Kidney (tissue), 13 donors: ENCODE measurements at regions not wholly inside any gene's neighbourhood (a gene's known extent, or its start where the extent isn't known, plus 50 kb on each side); places are given as distances from the start of the nearest gene placed in this dataset.

ENCODE experiments used
- DNase-seq, 5 donors: peaks; one replicate each; pipeline ENCODE4 v3.0.0-alpha.2; 2013 to 2020
- FAIRE-seq: peaks from 2 replicates; lab custom pipeline; 2012; peaks lifted over from hg19 to GRCh38; lab: Jason Lieb, UNC
- H3K27ac ChIP-seq, 2 donors: one replicate each; pipeline ENCODE4 v1.7.0; 2013; ENCODE audit warnings: low read depth in 2 of 2, low read length in 2 of 2, inconsistent platforms in 1 of 2
- H3K27me3 ChIP-seq: one replicate; pipeline ENCODE4 v1.7.1; 2013; ENCODE audit warnings: low read length, inconsistent platforms; ENCODE audit not compliant: control insufficient read depth, insufficient read depth
- H3K36me3 ChIP-seq, 3 donors: one replicate each; pipeline versions ENCODE4 v1.7.0 to v1.7.1; 2013; ENCODE audit warnings: low read length in 3 of 3, control low read depth in 1 of 3, inconsistent platforms in 1 of 3; ENCODE audit not compliant: insufficient read depth in 3 of 3, control insufficient read depth in 2 of 3
- H3K4me1 ChIP-seq, 3 donors: one replicate each; pipeline versions ENCODE4 v1.7.0 to v1.7.1; 2013; ENCODE audit warnings: low read length in 3 of 3, inconsistent platforms in 1 of 3, low read depth in 1 of 3; ENCODE audit not compliant: control insufficient read depth in 2 of 3, insufficient read depth in 2 of 3
- H3K4me3 ChIP-seq, 3 donors: one replicate each; pipeline versions ENCODE4 v1.7.0 to v1.8.1; 2013; ENCODE audit warnings: low read length in 3 of 3, control low read depth in 1 of 3, inconsistent platforms in 1 of 3
- H3K9ac ChIP-seq, 3 donors: one replicate each; pipeline versions ENCODE4 v1.7.0 to v1.7.1; 2013; ENCODE audit warnings: low read length in 3 of 3, control low read depth in 1 of 3, inconsistent platforms in 1 of 3
- H3K9me3 ChIP-seq, 3 donors: one replicate each; pipeline versions ENCODE4 v1.7.0 to v1.7.1; 2013; ENCODE audit warnings: low read length in 3 of 3, control low read depth in 1 of 3, inconsistent platforms in 1 of 3; ENCODE audit not compliant: control insufficient read depth in 2 of 3, insufficient read depth in 1 of 3
- CTCF ChIP-seq: IDR thresholded peaks from 3 replicates; pipeline ENCODE4 v1.5.1; 2012; ENCODE audit warnings: mild to moderate bottlenecking, moderate library complexity, borderline replicate concordance; ENCODE audit not compliant: insufficient read depth; ENCODE audit errors: extremely low read depth
- intact Hi-C: fragments of 100-400 bp; cut with DNase I; formaldehyde crosslinking; loops from one replicate; pipeline ENCODE4 v1.11.1; 2022
- donor health status: control.
- donor health status: control.
- donor health status: control.
- donor health status: control.
- donor health status: control.
- donor health status: DM: yes; HTN: yes; CAD: no.
- donor health status: Normal renal cell carcinoma (clear cell type).

- no peaks in the 10 kb centered on the region for H3K27me3 ChIP-seq
- DNase-seq (no peak), FAIRE-seq (no peak)
- H3K9me3 ChIP-seq = peaks cover 0 to 5% (median 0%) of the 10 kb centered on the region in 3 donors
- intact Hi-C loops = no loop called here
- H3K27ac ChIP-seq = no peak overlapping the region
- TF ChIP-seq CTCF = no peak
- no peaks in the 10 kb centered on the region for H3K36me3 ChIP-seq
- no peak overlapping the region for H3K4me3 ChIP-seq
- H3K9ac ChIP-seq = no peak overlapping the region
- no peaks in the 10 kb centered on the region for H3K4me1 ChIP-seq
Observed at GRCh38 chr1:58914925-58915324, 131.1 kb upstream of the JUN start.

- Histone ChIP-seq H3K4me1 (peaks cover 0 to 6% (median 1%) of the 10 kb centered on the region in 3 donors), H3K4me3 (no peak overlapping the region), H3K27me3 (no peaks in the 10 kb centered on the region), H3K9ac (no peak overlapping the region), H3K27ac (no peak overlapping the region), H3K36me3 (no peaks in the 10 kb centered on the region), H3K9me3 (peaks cover 0 to 5% (median 0%) of the 10 kb centered on the region in 3 donors)
- no peak for FAIRE-seq
- no peak for DNase-seq
- intact Hi-C loops = no loop called here
- TF ChIP-seq CTCF = no peak
Observed at GRCh38 chr1:58917436-58917835, 133.6 kb upstream of the JUN start.

GRCh38 chr1:58919226-58919958 is 135.5 kb upstream of the JUN start:
- H3K9ac ChIP-seq = no peak overlapping the region
- peaks cover 0 to 5% (median 0%) of the 10 kb centered on the region in 3 donors for H3K9me3 ChIP-seq
- H3K36me3 ChIP-seq = no peaks in the 10 kb centered on the region
- no peak overlapping the region for H3K4me3 ChIP-seq
- peaks cover 0 to 13% (median 7%) of the 10 kb centered on the region in 3 donors for H3K4me1 ChIP-seq
- H3K27ac ChIP-seq = no peak overlapping the region
- no peak for DNase-seq
- no peaks in the 10 kb centered on the region for H3K27me3 ChIP-seq
- no peak for TF ChIP-seq CTCF
- no peak for FAIRE-seq
- intact Hi-C loops = no loop called here

- TF ChIP-seq CTCF = no peak
- H3K4me1 ChIP-seq = peaks cover 0 to 13% (median 7%) of the 10 kb centered on the region in 3 donors
- no peak overlapping the region for H3K27ac ChIP-seq
- FAIRE-seq = no peak
- no peaks in the 10 kb centered on the region for H3K36me3 ChIP-seq
- intact Hi-C loops = no loop called here
- no peak for DNase-seq
- H3K27me3 ChIP-seq = no peaks in the 10 kb centered on the region
- H3K9me3 ChIP-seq = peaks cover 0 to 3% (median 0%) of the 10 kb centered on the region in 3 donors
- H3K9ac ChIP-seq = no peak overlapping the region
- no peak overlapping the region for H3K4me3 ChIP-seq
Observed at GRCh38 chr1:58919959-58920321, 136.1 kb upstream of the JUN start.
